Lower lobe of right lung (tissue), 2 donors: ENCODE measurements at regions not wholly inside any gene's neighbourhood (a gene's known extent, or its start where the extent isn't known, plus 50 kb on each side); places are given as distances from the start of the nearest gene placed in this dataset.

Experiments used
- ATAC-seq, 2 donors: fragments of 200-7000 bp; cut with Tn5 transposase; one replicate each; pipeline ENCODE4 v1.9.1; 2020 to 2022; ENCODE audit warnings: mild to moderate bottlenecking in 2 of 2, moderate library complexity in 2 of 2
- DNase-seq: peaks from one replicate; pipeline ENCODE4 v3.0.0-alpha.2; 2020
- H3K27ac ChIP-seq: fragments of 200-600 bp; one replicate; pipeline ENCODE4 v1.8.0; 2022
- H3K27me3 ChIP-seq: fragments of 200-600 bp; one replicate; pipeline ENCODE4 v1.8.0; 2022; ENCODE audit warnings: low read depth
- H3K36me3 ChIP-seq: fragments of 200-600 bp; one replicate; pipeline ENCODE4 v1.8.0; 2022; ENCODE audit warnings: mild to moderate bottlenecking
- H3K4me1 ChIP-seq: fragments of 200-600 bp; one replicate; pipeline ENCODE4 v1.8.0; 2022
- H3K4me3 ChIP-seq: fragments of 200-600 bp; one replicate; pipeline ENCODE4 v1.8.0; 2022; ENCODE audit warnings: mild to moderate bottlenecking
- H3K9me3 ChIP-seq: fragments of 200-600 bp; one replicate; pipeline ENCODE4 v1.8.0; 2022
- CTCF ChIP-seq: fragments of 200-600 bp; IDR thresholded peaks from one replicate; pipeline ENCODE4 v1.8.0; 2022; ENCODE audit warnings: antibody characterized with exemption, mild to moderate bottlenecking
- intact Hi-C: fragments of 100-400 bp; cut with DNase I; formaldehyde crosslinking; loops from one replicate; pipeline ENCODE4 v1.11.0; 2022
- donor health status: DM: no; HTN: yes; CAD: no; lungs with severe emphysema.

GRCh38 chr2:5440174-5440573, 252.0 kb upstream of the SOX11 start:
- Histone ChIP-seq H3K27ac (no peak overlapping the region), H3K27me3 (no peaks in the 10 kb centered on the region), H3K36me3 (no peaks in the 10 kb centered on the region), H3K9me3 (no peaks in the 10 kb centered on the region), H3K4me3 (no peak overlapping the region), H3K4me1 (no peaks in the 10 kb centered on the region)
- TF ChIP-seq CTCF, result no peak
- intact Hi-C loops, result no loop called here
- ATAC-seq (no peak), DNase-seq (no peak)

- no peaks in the 10 kb centered on the region for H3K27me3 ChIP-seq
- no peak for TF ChIP-seq CTCF
- no peaks in the 10 kb centered on the region for H3K36me3 ChIP-seq
- no peak overlapping the region for H3K4me3 ChIP-seq
- intact Hi-C loops, result no loop called here
- H3K9me3 ChIP-seq, result no peaks in the 10 kb centered on the region
- H3K4me1 ChIP-seq, result no peaks in the 10 kb centered on the region
- no peak for ATAC-seq
- no peak overlapping the region for H3K27ac ChIP-seq
- no peak for DNase-seq
Observed at GRCh38 chr2:5442736-5443135, 249.4 kb upstream of the SOX11 start.

GRCh38 chr2:5444168-5444567, 248.0 kb upstream of the SOX11 start:
- Histone ChIP-seq H3K4me3 (no peak overlapping the region), H3K27ac (no peak overlapping the region), H3K36me3 (no peaks in the 10 kb centered on the region), H3K4me1 (no peaks in the 10 kb centered on the region), H3K27me3 (no peaks in the 10 kb centered on the region), H3K9me3 (no peaks in the 10 kb centered on the region)
- TF ChIP-seq CTCF, result no peak
- ATAC-seq (no peak), DNase-seq (no peak)
- intact Hi-C loops, result no loop called here

- TF ChIP-seq CTCF, result no peak
- ATAC-seq (no peak), DNase-seq (no peak)
- Histone ChIP-seq H3K27ac (no peak overlapping the region), H3K27me3 (no peaks in the 10 kb centered on the region), H3K9me3 (no peaks in the 10 kb centered on the region), H3K4me3 (no peak overlapping the region), H3K4me1 (no peaks in the 10 kb centered on the region), H3K36me3 (no peaks in the 10 kb centered on the region)
- intact Hi-C loops, result no loop called here
Observed at GRCh38 chr2:5444854-5445253, 247.3 kb upstream of the SOX11 start.

- DNase-seq (no peak), ATAC-seq (no peak)
- H3K4me1 ChIP-seq, result no peaks in the 10 kb centered on the region
- intact Hi-C loops, result no loop called here
- H3K9me3 ChIP-seq, result no peaks in the 10 kb centered on the region
- TF ChIP-seq CTCF, result no peak
- H3K27me3 ChIP-seq, result no peaks in the 10 kb centered on the region
- H3K27ac ChIP-seq, result no peak overlapping the region
- H3K36me3 ChIP-seq, result no peaks in the 10 kb centered on the region
- H3K4me3 ChIP-seq, result no peak overlapping the region
Observed at GRCh38 chr2:5449867-5450266, 242.3 kb upstream of the SOX11 start.
